Lung (tissue), 11 donors: ENCODE measurements at regions not wholly inside any gene's neighbourhood (a gene's known extent, or its start where the extent isn't known, plus 50 kb on each side); places are given as distances from the start of the nearest gene placed in this dataset.

Experiments used
- ATAC-seq: fragments of 200-7000 bp; cut with Tn5 transposase; one replicate; pipeline ENCODE4 v1.9.1; 2020; ENCODE audit warnings: moderate number of reproducible peaks; ENCODE audit not compliant: insufficient read depth, low FRiP score
- DNase-seq, 3 donors: peaks; one replicate each; pipeline ENCODE4 v3.0.0-alpha.2; 2013 to 2017
- H3K27ac ChIP-seq, 2 donors: one replicate each; pipeline ENCODE4 v1.5.1; 2013; ENCODE audit warnings: mild to moderate bottlenecking in 2 of 2, moderate library complexity in 2 of 2, control low read depth in 1 of 2, inconsistent platforms in 1 of 2, low read depth in 1 of 2, low read length in 1 of 2
- H3K27me3 ChIP-seq, 3 donors: one replicate each; pipeline ENCODE4 v1.5.1; 2013; ENCODE audit warnings: low read length in 2 of 3; ENCODE audit not compliant: control insufficient read depth in 3 of 3, insufficient read depth in 3 of 3
- H3K36me3 ChIP-seq, 4 donors: one replicate each; pipeline ENCODE4 v1.5.1; 2013; ENCODE audit warnings: low read length in 4 of 4, mild to moderate bottlenecking in 1 of 4, moderate library complexity in 1 of 4; ENCODE audit not compliant: control insufficient read depth in 4 of 4, insufficient read depth in 4 of 4
- H3K4me1 ChIP-seq, 5 donors: one replicate each; pipeline ENCODE4 v1.5.1; 2013; ENCODE audit warnings: low read length in 5 of 5, mild to moderate bottlenecking in 2 of 5, moderate library complexity in 1 of 5; ENCODE audit not compliant: control insufficient read depth in 5 of 5, insufficient read depth in 5 of 5
- H3K4me3 ChIP-seq: one replicate; pipeline ENCODE4 v1.5.1; 2013; ENCODE audit warnings: mild to moderate bottlenecking, control low read depth, moderate library complexity
- H3K9ac ChIP-seq, 2 donors: one replicate each; pipeline ENCODE4 v1.5.1; 2013; ENCODE audit warnings: low read length in 2 of 2, control low read depth in 1 of 2; ENCODE audit not compliant: insufficient read depth in 1 of 2
- H3K9me3 ChIP-seq, 4 donors: one replicate each; pipeline ENCODE4 v1.5.1; 2013; ENCODE audit warnings: low read length in 3 of 4, mild to moderate bottlenecking in 1 of 4, moderate library complexity in 1 of 4; ENCODE audit not compliant: control insufficient read depth in 4 of 4, insufficient read depth in 3 of 4
- WGBS, 2 donors: extraction: QIAGEN DNeasy Blood & Tissue Kit; methylation state at CpG; one replicate each; pipeline ENCODE4 v1.1.7; 2013; 5-methylcytosine and 5-hydroxymethylcytosine counted together
- TF ChIP-seq, protein P1 (sequence below): IDR thresholded peaks from 2 replicates; pipeline ENCODE4 v1.5.1; 2012; ENCODE audit warnings: mild to moderate bottlenecking; ENCODE audit errors: control extremely low read depth, extremely low read depth
- donor health status: control.
- donor health status: control.
- donor health status: Bipolar disorder and iron deficiency.
- donor health status: healthy.
- donor health status: DM: yes; HTN: yes; CAD: no.

DNA sequence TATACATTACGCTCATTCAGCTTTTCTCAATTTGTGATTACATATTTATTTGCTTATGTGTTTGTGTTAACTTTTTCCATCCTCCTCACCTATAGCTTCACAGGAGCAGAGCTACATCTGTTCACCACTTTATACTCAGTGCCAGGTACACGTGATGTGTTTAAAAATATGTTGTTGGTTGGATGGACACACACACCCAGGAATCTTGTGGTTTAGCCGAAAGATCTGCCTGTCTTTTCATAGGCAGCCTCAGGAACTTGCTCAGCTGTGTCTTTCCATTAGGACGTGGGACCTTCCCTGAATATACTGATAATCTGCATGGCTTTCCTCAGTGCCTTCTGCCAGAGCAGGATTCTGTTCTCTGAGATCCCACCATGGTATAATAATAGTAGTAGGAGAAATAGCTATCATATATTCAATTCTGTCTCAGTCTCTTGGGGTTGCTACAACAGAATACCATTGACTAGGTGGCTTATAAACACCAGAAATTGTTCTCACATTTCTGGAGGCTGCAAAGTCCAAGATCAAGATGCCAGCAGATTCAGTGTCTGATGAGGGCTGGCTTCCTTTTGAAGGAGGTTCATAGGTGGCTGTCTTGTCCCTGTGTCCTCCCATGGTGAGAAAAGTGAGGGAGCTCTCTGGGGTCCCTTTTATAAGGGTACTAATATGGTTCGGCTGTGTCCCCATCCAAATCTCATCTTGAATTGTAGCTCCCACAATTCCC lies 50.0 kb upstream of the SOD3 start:
- no peak overlapping the region for H3K27ac ChIP-seq
- 85 to 90% methylated on average over 5 of the region's 5 CpGs for WGBS, 2 donors
- no peaks in the 10 kb centered on the region for H3K4me1 ChIP-seq
- no peak overlapping the region for H3K9ac ChIP-seq
- no peaks in the 10 kb centered on the region for H3K9me3 ChIP-seq
- no peak overlapping the region for H3K4me3 ChIP-seq
- no peak for ATAC-seq
- DNase-seq = no peak
- no peaks in the 10 kb centered on the region for H3K27me3 ChIP-seq
- H3K36me3 ChIP-seq = no peaks in the 10 kb centered on the region
- TF ChIP-seq, protein P1, sequence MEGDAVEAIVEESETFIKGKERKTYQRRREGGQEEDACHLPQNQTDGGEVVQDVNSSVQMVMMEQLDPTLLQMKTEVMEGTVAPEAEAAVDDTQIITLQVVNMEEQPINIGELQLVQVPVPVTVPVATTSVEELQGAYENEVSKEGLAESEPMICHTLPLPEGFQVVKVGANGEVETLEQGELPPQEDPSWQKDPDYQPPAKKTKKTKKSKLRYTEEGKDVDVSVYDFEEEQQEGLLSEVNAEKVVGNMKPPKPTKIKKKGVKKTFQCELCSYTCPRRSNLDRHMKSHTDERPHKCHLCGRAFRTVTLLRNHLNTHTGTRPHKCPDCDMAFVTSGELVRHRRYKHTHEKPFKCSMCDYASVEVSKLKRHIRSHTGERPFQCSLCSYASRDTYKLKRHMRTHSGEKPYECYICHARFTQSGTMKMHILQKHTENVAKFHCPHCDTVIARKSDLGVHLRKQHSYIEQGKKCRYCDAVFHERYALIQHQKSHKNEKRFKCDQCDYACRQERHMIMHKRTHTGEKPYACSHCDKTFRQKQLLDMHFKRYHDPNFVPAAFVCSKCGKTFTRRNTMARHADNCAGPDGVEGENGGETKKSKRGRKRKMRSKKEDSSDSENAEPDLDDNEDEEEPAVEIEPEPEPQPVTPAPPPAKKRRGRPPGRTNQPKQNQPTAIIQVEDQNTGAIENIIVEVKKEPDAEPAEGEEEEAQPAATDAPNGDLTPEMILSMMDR = no peak
